Fibroblast of pulmonary artery (primary cell): ENCODE measurements at regions not wholly inside any gene's neighbourhood (a gene's known extent, or its start where the extent isn't known, plus 50 kb on each side); places are given as distances from the start of the nearest gene placed in this dataset.

Experiments used
- DNase-seq: peaks from one replicate; pipeline ENCODE4 v3.0.0-alpha.2; 2010; ENCODE audit warnings: low read depth
- H3K4me3 ChIP-seq: replicated peaks from 2 replicates; pipeline ENCODE4 v1.5.1; 2011; ENCODE audit warnings: low read depth, mild to moderate bottlenecking, control low read depth, low read length, moderate library complexity
- CTCF ChIP-seq: IDR thresholded peaks from 2 replicates; pipeline ENCODE4 v1.5.1; 2011; ENCODE audit warnings: mild to moderate bottlenecking, control low read depth, low read length, inconsistent platforms; ENCODE audit errors: missing control alignments

DNA sequence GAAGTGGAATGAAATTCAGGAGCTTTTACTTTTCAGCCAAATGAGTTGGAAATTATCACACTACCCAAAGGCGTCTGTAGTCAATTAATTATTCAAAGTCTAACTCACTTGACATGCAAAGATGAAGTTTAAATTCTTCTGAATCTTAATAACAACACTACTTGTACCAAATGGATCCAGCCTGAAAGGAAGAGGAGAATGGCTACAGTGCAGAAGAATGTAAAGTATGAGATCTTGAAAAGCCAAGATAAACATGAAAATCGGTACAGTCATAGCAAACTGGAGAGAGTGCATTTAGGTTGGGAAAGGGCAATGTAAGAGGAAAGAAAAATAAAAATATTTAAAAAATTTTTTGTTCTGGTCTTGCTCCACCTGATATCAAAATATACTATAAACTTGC lies 195.5 kb downstream of the SIM1 start:
- no peak for TF ChIP-seq CTCF
- peak; percentile 81 for DNase-seq
- H3K4me3 ChIP-seq: no peak overlapping the region

DNA sequence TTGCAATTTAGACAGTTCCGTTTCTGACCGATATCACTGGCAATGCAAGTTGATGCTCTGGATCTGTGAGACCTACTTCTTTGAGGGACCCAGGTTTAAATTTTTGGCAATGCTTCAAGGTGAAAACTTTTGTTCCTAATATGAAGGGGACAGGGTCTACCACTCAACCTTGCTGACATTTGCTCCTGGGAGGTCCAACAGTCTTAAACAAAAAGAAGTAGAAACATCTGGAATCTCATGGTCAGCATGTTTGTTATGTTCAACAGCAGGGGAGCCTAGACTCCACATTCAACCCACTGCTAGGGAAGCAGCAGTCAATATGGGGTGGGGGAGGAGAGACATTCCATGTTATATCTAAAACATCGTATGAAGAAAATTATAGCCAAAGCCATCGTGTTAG lies 196.4 kb downstream of the SIM1 start:
- no peak for DNase-seq
- no peak for TF ChIP-seq CTCF

GRCh38 chr6:100267721-100268123 lies 197.0 kb downstream of the SIM1 start:
- TF ChIP-seq CTCF: no peak
- H3K4me3 ChIP-seq: no peak overlapping the region
- DNase-seq: peak; percentile 20

More for the DNA sequence above, 196.4 kb downstream of the SIM1 start:
- H3K4me3 ChIP-seq: no peak overlapping the region

DNA sequence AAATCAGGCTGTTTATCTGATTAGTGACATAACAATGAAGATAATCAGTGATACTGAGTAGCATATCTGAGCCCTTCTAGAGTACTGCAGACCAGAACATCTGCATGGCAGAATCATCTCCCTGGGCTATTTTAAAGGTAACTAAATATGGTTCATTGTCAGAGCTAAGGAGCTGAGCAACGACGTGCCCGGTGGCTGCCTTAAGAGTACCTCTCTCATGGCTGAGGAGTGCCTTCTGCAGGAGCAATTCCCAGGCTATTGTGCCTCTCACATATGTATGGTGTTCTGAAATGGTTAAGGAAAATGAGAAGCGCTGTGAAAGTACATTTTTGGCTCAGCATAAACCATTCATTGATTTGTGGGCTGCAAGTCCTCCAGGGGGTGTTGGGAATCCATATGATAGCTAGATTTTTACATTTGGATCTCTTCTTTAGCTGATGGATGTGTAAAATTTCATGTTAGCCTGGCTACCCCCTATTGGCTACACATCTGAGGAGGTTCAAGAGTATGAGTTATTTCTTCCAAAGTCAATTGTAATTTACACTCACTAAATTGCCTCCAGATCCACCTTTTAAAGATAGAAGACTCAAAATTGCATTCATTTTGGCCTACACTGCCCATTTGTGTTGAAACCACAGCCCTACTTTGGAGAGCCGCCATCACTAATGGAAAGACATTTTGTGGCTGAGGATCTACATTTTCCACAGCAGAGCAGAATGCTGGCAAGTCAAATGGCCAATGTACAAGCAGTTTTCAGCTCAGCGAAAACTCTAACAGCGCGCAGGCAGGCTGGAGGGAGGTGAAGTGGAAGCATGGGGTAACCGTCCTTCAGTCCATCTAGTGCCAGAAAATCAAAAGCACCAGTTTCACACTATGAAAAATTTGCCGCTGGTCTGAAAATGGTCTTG lies 198.0 kb downstream of the SIM1 start:
- DNase-seq: no peak
- TF ChIP-seq CTCF: no peak
- no peak overlapping the region for H3K4me3 ChIP-seq

- no peak for DNase-seq
- TF ChIP-seq CTCF: no peak
- H3K4me3 ChIP-seq: no peak overlapping the region
Observed at GRCh38 chr6:100262086-100262485, 202.6 kb downstream of the SIM1 start.

DNA sequence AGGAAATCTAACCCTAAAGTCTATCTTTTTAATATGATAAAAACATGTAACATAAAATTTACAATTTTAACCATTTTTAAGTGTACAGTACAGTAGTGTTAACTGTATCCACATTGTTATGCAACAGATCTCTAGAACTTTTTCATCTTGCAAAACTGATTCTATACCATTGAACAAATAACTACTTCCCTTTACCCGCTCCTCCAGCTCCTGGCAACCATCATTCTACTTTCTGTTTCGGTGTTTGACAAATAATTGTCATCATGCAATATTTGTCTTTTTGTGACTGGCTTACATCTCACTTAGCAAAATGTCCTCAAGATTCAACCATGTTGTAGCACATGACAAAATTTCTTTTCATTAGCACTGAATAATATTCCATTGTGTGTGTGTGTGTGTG lies 203.2 kb downstream of the SIM1 start:
- TF ChIP-seq CTCF: no peak
- DNase-seq: no peak

DNA sequence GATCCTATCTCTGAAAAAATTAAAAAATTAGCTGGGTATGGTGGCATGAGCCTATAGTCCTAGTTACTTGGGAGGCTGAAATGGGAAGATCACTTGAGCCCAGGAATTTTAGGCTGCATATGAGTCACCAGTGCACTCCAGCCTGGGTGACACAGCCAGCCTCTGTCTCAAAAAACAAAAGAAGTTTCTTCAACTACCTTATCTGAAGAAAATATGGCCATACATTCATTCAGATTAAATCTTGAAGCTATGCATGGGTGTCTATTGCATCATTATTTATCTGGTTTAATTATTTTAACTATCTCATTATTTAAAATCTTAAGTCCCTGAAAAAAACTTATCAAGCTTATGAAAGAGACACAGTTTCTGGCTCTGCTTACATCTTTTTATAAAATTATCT lies 204.1 kb downstream of the SIM1 start:
- peak; percentile 13 for DNase-seq
- H3K4me3 ChIP-seq: no peak overlapping the region
- TF ChIP-seq CTCF: no peak

More for the DNA sequence above, 203.2 kb downstream of the SIM1 start:
- H3K4me3 ChIP-seq: no peak overlapping the region
